GM19035 (cell line): ENCODE measurements at regions not wholly inside any gene's neighbourhood (a gene's known extent, or its start where the extent isn't known, plus 50 kb on each side); places are given as distances from the start of the nearest gene placed in this dataset.
"Not testable (repeated sequence)": the region's sequence is repeated elsewhere in the genome, so short reads cannot be mapped to it uniquely, and the experiment has no call there.

Experiments
- ATAC-seq: cut with Tn5 transposase; IDR thresholded peaks from one replicate; pipeline ENCODE4 v1.9.1; 2021; ENCODE audit not compliant: unreplicated experiment

DNA sequence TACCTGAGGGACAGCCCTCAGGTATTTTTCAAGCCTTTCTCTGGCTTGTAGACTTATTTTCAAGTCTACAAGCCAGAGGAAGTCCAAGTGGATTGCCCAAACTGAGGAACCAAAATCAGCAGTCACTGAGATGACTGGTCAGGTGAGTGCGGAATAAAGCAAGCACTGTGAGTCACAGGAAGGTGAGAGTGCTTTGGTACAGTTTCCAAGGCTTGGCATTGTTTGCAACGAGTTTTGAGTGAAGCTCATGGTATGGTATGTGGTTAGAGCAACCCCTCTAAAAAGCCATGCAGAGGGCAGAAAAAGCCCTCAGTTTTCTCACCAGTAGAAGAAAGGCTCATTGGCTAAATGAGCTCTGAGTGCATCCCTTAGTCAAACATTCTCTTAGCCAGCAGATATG, 112.8 kb upstream of the EOLA2 start:
- no peak for ATAC-seq

GRCh38 chrX:150052226-150052625, 113.9 kb upstream of the EOLA2 start:
- no peak for ATAC-seq

DNA sequence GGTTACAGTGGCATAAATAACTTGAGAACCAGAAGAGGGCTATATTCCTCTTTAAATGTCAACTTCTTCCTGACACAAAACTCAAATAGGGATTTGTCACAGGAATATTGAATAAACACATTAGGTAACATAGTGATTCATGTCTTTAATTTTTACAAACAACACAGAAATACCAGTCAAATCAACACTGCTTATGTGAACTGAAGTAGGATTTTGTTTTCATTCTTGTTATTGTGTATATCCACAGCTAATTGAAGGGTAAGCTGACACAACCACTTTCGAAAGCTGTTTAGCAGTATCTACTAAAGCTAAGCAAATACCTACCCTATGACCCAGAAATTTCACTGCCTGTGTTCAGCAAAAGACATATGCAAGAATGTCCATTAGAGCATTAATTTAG, 120.4 kb upstream of the EOLA2 start:
- ATAC-seq, result no peak

GRCh38 chrX:150060406-150060805, 122.1 kb upstream of the EOLA2 start:
- no peak for ATAC-seq

- ATAC-seq, result no peak
Measured at GRCh38 chrX:150062292-150063137, 124.2 kb upstream of the EOLA2 start.

DNA sequence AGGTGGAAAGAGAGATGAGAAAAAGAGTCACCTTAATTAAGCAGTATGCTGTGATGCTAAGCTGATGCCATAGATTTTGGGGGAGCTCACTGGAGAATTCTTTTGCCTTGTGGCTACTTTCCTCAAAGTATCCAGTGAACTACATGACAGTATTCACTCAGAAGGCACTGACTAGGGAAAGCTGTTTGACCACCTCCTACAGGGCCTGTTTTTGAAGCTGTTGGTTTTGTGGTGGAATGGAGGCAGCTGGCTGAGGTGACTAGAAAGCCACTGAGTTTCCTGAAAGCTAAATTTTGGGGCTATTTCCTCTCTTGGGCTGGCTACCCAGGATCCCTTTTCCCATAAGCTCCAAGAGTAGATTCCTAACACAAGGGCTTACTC, 124.8 kb upstream of the EOLA2 start:
- ATAC-seq, result no peak

DNA sequence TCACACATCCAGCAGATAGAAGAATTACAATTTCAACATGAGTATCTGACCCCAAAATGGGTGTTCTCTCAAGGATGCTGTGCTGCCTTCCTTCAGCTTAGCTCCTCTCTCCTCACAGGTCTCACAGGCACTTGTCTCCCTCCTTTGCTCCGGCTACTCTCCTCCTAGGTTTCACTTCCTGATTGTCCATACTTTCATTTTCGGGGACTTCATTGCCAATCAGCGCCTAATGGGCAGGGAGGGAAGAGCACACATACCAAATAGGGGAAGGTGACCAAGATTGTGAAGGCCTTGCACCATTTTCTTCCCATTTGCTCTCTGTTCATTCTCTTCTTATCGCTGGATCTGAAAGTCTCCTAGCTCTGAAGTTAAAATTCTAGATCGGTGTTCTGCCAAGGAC, 125.4 kb upstream of the EOLA2 start:
- ATAC-seq, result no peak

- ATAC-seq, result no peak
Measured at GRCh38 chrX:150074175-150074574, 135.9 kb upstream of the EOLA2 start.

GRCh38 chrX:150080497-150080896, 142.2 kb upstream of the EOLA2 start:
- no peak for ATAC-seq

DNA sequence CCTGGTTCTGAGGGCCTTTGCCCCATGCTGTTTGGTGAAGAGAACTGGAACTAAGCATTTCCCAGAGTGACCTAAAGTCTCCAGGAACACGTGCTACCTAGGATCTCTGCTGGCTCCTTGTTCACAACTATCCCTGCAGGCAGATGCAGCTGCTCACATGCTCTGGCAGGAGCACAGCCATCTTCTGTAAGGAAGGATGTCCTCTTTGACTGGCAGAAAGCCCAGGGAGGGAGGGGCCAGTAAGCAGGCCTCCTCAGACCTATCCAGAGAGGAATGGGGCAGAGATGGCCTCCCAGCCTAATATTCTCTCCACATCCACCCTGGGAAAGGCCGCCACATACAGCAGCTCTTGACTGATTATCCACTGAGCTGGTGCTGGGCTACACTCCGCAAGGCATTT, 142.8 kb upstream of the EOLA2 start:
- no peak for ATAC-seq

DNA sequence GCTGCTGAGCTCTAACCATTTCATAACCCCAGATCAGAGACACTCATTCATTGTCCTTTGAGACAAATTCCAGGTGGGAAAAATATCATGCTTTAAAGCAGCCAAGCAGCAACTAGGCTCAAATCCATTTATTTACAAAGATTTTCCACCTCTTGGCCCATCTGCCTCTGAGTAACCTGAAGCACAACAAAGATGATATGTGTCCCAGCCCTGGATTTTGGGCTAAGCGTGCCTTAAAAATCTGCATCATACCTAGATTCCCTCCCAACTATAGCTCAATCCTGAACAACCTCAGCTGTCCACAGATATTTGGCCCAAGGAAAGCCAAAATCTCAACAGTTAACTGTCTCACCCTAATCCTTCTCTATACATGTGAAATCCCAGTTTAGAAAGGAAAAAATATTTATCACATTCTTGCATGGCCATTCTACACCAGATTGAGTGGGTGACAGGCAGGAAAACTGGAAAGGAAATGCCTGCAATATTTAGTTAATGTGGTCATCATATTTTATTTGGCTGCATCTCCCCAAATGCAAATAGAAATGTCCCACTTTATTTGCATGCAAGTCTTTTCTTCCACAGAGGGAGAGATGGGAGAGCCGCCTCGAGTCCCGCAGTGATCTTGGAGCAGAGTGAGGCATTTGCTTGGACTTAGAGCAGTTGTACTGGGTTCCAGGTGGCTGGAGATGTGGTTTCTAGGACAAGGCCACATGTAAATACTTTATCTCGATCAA, 146.4 kb upstream of the EOLA2 start:
- ATAC-seq, result no peak

DNA sequence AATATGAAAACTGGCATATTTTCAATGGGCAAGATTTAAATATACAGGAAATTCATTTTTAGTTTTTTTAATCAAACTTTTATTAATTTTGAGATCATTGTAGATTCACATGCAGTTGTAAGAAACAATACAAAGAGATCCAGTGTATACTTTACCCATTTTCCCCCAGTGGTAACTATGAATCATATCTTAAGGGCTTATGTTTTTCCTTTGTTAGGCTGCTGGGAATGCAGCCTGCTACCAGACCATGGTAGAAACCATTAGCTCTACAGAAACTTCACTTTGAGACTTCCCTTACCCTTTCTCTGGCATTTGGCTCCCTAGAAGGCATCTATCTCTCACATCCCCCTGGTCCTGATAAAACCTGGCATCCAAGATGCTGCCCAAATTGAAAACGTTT, 147.6 kb upstream of the EOLA2 start:
- no peak for ATAC-seq

- no peak for ATAC-seq
Measured at GRCh38 chrX:150086371-150086770, 148.1 kb upstream of the EOLA2 start.

GRCh38 chrX:150087612-150088011, 149.3 kb upstream of the EOLA2 start:
- no peak for ATAC-seq

GRCh38 chrX:150088042-150088441, 149.8 kb upstream of the EOLA2 start:
- ATAC-seq, result no peak

GRCh38 chrX:150088766-150089518, 150.7 kb upstream of the EOLA2 start:
- ATAC-seq, result no peak

DNA sequence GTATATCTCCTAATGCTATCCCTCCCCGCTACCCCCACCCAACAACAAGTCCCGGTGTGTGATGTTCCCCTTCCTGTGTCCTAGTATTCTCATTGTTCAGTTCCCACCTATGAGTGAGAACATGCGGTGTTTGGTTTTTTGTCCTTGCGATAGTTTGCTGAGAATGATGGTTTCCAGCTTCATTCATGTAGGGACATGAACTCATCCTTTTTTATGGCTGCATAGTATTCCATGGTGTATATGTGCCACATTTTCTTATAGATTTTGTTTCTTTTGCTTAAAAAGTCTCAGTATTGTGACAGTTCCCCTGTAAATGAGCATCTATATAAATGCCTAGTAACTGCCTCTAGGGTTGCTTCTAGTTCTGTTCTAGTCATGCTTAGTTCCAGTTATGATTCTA, 153.0 kb upstream of the EOLA2 start:
- not testable (repeated sequence) for ATAC-seq

DNA sequence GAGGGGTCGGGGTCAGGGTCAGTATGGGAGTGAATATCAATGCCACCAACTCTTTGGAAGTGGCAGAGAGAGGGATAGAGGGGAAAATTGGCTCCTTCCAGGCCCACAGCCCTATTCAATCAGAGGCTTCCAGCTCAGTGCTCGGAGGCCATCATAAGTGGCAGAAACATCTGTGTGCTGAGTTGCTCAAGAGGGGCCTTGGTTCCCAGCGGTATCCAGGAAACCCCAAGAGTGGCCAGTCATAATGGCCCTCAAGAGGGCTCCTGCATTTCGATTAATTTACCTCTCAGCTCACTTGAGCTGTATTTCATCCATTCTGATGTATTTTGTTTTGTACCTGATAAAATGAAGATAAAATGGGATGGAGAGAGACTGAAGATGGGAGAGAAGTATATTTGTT, 154.3 kb upstream of the EOLA2 start:
- ATAC-seq, result no peak

DNA sequence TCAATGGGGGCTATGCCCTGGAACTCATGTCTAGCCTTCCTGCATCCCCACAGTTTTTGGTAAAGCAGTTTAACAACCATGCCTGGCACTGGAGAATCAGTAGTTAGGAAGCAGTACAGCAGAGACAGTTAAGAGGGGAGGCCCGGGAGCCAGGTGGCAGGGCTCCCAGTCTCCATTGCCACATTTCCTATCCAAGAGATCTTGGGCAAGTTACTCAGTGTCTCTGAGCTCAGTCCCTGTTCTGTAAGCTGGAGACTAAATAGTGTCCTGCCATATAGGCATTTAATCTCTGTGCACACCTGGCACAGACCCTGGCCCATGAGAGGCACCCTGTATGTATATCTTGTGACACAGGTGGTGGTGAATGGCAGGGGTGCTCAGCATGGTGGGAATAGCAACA, 156.1 kb upstream of the EOLA2 start:
- no peak for ATAC-seq

DNA sequence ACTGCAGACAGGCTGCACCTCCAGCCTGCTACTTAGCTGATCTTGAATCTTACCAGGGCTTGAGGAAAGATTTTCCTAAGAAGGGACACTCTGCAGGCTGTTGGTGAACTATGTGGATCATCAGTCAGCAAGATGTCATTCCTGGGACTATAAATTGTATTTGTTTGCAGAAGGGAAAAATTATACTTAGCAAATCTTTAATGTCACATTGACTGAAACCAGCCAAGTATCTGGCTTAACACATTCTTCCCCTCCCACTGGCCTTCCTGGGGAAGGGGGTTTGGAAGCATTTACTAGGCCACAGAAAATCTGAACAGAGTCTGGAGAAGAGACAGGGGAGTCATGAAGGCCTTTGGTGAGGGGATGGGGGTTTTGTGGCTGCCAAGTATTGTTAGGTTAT, 156.7 kb upstream of the EOLA2 start:
- ATAC-seq, result no peak

DNA sequence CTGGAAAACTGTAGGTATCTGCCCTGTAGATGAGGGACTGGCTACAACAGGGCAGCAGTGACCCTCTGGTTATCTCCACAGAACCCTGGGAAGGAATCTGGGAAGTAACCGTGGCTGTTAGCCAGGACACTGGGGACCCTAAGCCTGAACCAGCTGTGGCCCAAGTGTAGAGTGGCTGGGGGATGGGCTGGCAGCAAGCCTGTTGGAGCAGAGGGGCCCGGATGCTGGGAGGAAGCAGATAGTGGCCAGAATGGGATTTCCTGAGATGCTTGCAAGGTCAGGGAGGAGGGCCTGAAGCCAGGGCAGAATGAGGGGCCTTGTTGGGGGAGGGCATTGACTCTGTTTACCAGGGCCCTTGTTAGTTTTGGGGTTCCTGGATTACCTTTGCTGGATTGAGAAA, 161.0 kb upstream of the EOLA2 start:
- ATAC-seq, result no peak

- ATAC-seq, result no peak
Measured at GRCh38 chrX:150100261-150100660, 162.0 kb upstream of the EOLA2 start.
